Naive thymus-derived CD4-positive, alpha-beta T cell (primary cell): ENCODE measurements at regions not wholly inside any gene's neighbourhood (a gene's known extent, or its start where the extent isn't known, plus 50 kb on each side); places are given as distances from the start of the nearest gene placed in this dataset.
"Not testable (repeated sequence)": the region's sequence is repeated elsewhere in the genome, so short reads cannot be mapped to it uniquely, and the experiment has no call there.

Experiments
- ATAC-seq: fragments of 150-1000 bp; cut with Tn5 transposase; 2 replicates; pipeline ENCODE4 v1.10.0; 2021; ENCODE audit warnings: mild to moderate bottlenecking, moderate library complexity
- CTCF ChIA-PET: fragments of 350-600 bp; sonication (Branson Sonifier 250); formaldehyde crosslinking; loops from one replicate; lab custom pipeline; 2021; ENCODE audit warnings: antibody characterized with exemption; lab: Charles Lee
- POLR2A ChIA-PET: fragments of 350-600 bp; sonication (Branson Sonifier 250); formaldehyde crosslinking; loops from one replicate; lab custom pipeline; 2021; ENCODE audit warnings: antibody characterized with exemption, inconsistent platforms; lab: Charles Lee
- DNase-seq, 9 donors: peaks; one replicate each; pipeline versions ENCODE4 v3.0.0 to v3.0.0-alpha.2; 2020 to 2022; ENCODE audit warnings: mixed read lengths in 1 of 9
- H3K27ac ChIP-seq: one replicate; pipeline ENCODE4 v1.7.0; 2013; ENCODE audit warnings: mild to moderate bottlenecking, low read depth, low read length, moderate library complexity
- H3K27me3 ChIP-seq, 2 donors: one replicate each; pipeline ENCODE4 v1.7.0; 2013; ENCODE audit warnings: low read length in 2 of 2, mild to moderate bottlenecking in 2 of 2, moderate library complexity in 2 of 2; ENCODE audit not compliant: control insufficient read depth in 2 of 2, insufficient read depth in 2 of 2
- H3K36me3 ChIP-seq, 3 experiments: 1 replicate in 2 of 3; 2 replicates in 1 of 3; pipeline ENCODE4 v1.7.0; 2013; ENCODE audit warnings: low read length in 3 of 3, mild to moderate bottlenecking in 3 of 3, moderate library complexity in 1 of 3; ENCODE audit not compliant: insufficient read depth in 3 of 3, control insufficient read depth in 2 of 3
- H3K4me1 ChIP-seq, 2 donors: one replicate each; pipeline ENCODE4 v1.7.0; 2013; ENCODE audit warnings: low read length in 2 of 2, mild to moderate bottlenecking in 2 of 2, moderate library complexity in 1 of 2; ENCODE audit not compliant: control insufficient read depth in 2 of 2, insufficient read depth in 2 of 2
- H3K4me3 ChIP-seq: 2 replicates; pipeline ENCODE4 v1.7.0; 2013; ENCODE audit warnings: mild to moderate bottlenecking, low read length
- H3K9me3 ChIP-seq, 3 experiments: 1 replicate in 2 of 3; 2 replicates in 1 of 3; pipeline ENCODE4 v1.7.0; 2013; ENCODE audit warnings: low read length in 3 of 3; ENCODE audit not compliant: control insufficient read depth in 2 of 3
- H3K27ac Mint-ChIP-seq, 9 donors: one replicate each; pipeline ENCODE4 v1.8.0; 2020 to 2022; ENCODE audit warnings: mixed read lengths in 9 of 9, mild to moderate bottlenecking in 8 of 9, moderate library complexity in 5 of 9, inconsistent platforms in 2 of 9
- H3K27me3 Mint-ChIP-seq, 5 donors: one replicate each; pipeline ENCODE4 v1.8.0; 2021 to 2022; ENCODE audit warnings: mixed read lengths in 5 of 5, mild to moderate bottlenecking in 1 of 5
- H3K36me3 Mint-ChIP-seq, 5 donors: one replicate each; pipeline ENCODE4 v1.8.0; 2020 to 2022; ENCODE audit warnings: mixed read lengths in 5 of 5, mild to moderate bottlenecking in 3 of 5, inconsistent platforms in 1 of 5
- H3K4me1 Mint-ChIP-seq, 7 donors: one replicate each; pipeline ENCODE4 v1.8.0; 2020 to 2022; ENCODE audit warnings: mixed read lengths in 7 of 7, mild to moderate bottlenecking in 3 of 7, inconsistent platforms in 1 of 7
- H3K4me3 Mint-ChIP-seq, 10 donors: one replicate each; pipeline ENCODE4 v1.8.0; 2020 to 2022; ENCODE audit warnings: mild to moderate bottlenecking in 10 of 10, mixed read lengths in 10 of 10, moderate library complexity in 6 of 10, inconsistent platforms in 2 of 10
- H3K9me3 Mint-ChIP-seq, 11 donors: one replicate each; pipeline ENCODE4 v1.8.0; 2020 to 2022; ENCODE audit warnings: mixed read lengths in 11 of 11, mild to moderate bottlenecking in 4 of 11, inconsistent platforms in 1 of 11, moderate library complexity in 1 of 11
- intact Hi-C, 2 donors: fragments of 100-400 bp; cut with micrococcal nuclease; formaldehyde crosslinking; loops; one replicate each; pipeline ENCODE4 v1.15.1; 2023

DNA sequence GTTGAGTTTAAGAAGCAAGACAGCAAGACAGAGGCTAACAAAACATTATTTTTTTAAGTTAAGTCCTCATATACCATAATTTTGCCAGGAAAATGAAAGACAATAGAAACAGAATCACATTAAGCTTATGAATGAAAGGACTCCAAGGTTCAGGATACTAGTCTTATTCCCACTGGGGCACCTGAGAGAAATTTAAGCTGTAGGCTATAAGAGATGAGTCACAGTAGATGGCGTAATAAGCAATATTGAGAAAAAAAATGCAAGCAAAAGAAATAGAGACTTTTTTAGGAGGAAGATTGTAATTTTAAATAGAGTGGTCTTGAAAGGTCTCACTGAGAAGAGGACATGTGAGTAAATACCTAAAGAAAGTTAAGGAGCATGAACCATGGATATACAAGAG, 57.1 kb upstream of the KIF2B start:
- Histone ChIP-seq H3K9me3 (no peaks in the 10 kb centered on the region), H3K27me3 (no peaks in the 10 kb centered on the region), H3K36me3 (no peaks in the 10 kb centered on the region), H3K4me1 (no peaks in the 10 kb centered on the region), H3K4me3 (no peak overlapping the region), H3K27ac (no peak overlapping the region)
- H3K4me3 Mint-ChIP-seq, result no peak overlapping the region
- no peaks in the 10 kb centered on the region for H3K27me3 Mint-ChIP-seq
- ATAC-seq (no peak), DNase-seq (no peak)
- H3K27ac Mint-ChIP-seq, result no peak overlapping the region
- ChIA-PET CTCF (no interaction called here), POLR2A (no interaction called here)
- H3K9me3 Mint-ChIP-seq, result peaks cover 0 to 19% (median 7%) of the 10 kb centered on the region in 11 donors
- H3K4me1 Mint-ChIP-seq, result no peaks in the 10 kb centered on the region
- no peaks in the 10 kb centered on the region for H3K36me3 Mint-ChIP-seq
- intact Hi-C loops, result no loop called here

DNA sequence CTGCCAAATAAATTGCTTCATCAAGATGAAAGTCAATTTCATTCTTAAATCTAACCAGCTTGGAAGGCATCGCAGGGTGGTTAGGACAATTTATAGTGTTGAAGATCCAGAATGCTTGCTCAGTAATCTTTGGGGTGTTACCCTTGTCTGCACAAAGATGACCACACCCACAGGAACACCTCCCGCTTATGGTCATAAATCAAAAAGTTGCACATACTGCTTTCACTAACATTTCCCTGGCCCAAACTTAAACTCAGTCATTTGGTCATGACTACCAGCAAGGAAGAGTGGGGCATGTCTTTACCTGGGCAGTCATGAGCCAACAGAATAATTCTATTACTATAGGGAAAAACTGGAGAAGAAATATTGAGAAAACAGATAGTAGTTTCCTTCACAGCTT, 57.6 kb upstream of the KIF2B start:
- ATAC-seq, result no peak
- Histone ChIP-seq H3K36me3 (no peaks in the 10 kb centered on the region), H3K9me3 (no peaks in the 10 kb centered on the region), H3K4me3 (no peak overlapping the region), H3K27me3 (no peaks in the 10 kb centered on the region), H3K4me1 (no peaks in the 10 kb centered on the region), H3K27ac (no peak overlapping the region)
- POLR2A ChIA-PET, result no interaction called here
- intact Hi-C loops, result no loop called here
- Mint-ChIP-seq H3K27me3 (no peaks in the 10 kb centered on the region), H3K36me3 (no peaks in the 10 kb centered on the region), H3K9me3 (peaks cover 0 to 19% (median 7%) of the 10 kb centered on the region in 11 donors), H3K4me1 (no peaks in the 10 kb centered on the region), H3K4me3 (no peak overlapping the region), H3K27ac (no peak overlapping the region)
- CTCF ChIA-PET, result no interaction called here
- DNase-seq, result no peak

DNA sequence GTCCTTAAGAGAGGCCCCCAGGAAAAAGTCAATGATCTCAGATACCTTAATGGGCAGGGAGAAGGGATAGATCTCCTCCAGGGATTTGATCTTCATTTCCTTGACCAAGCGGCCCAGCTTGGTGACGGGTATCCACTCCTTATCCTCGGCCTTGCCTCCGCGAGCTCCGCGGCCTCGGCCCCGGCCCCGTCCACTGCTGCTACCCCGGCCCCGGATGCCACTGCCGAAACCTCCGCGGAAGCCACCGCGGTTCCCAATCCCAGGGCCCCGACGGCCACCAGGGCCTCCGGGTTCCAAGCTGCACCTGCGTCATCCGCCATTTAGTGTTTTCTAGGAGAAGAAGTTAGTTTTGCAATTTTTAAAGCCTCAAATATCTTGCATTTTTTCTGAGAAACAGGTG, 65.2 kb upstream of the KIF2B start:
- no peaks in the 10 kb centered on the region for H3K4me1 Mint-ChIP-seq

DNA sequence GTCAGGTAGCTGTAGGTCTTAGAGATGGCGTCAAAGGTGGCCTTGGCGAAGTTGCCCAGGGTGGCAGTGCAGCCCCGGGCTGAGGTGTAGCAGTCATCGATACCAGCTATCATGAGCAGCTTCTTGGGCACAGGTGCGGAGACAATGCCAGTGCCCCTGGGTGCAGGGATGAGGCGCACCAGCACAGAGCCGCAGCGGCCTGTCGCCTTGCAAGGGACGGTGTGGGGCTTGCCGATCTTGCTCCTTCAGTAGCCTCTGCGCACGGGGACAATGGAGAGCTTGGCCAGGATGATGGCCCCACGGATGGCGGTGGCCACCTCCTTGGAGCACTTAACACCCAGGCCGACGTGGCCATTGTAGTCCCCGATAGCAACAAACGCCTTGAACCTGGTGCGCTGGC, 65.6 kb upstream of the KIF2B start:
- H3K9me3 Mint-ChIP-seq, ATAC-seq, H3K36me3 Mint-ChIP-seq, DNase-seq, H3K4me1 ChIP-seq, H3K9me3 ChIP-seq, CTCF ChIA-PET, H3K27me3 ChIP-seq, H3K4me3 ChIP-seq, H3K4me3 Mint-ChIP-seq, POLR2A ChIA-PET, H3K27ac ChIP-seq, intact Hi-C loops, H3K27me3 Mint-ChIP-seq, H3K27ac Mint-ChIP-seq, H3K36me3 ChIP-seq, H3K4me1 Mint-ChIP-seq: not testable (repeated sequence)

More for the DNA sequence above, 65.2 kb upstream of the KIF2B start:
- ChIA-PET CTCF (no interaction called here), POLR2A (no interaction called here)
- no peaks in the 10 kb centered on the region for H3K27me3 Mint-ChIP-seq
- H3K36me3 Mint-ChIP-seq, result no peaks in the 10 kb centered on the region
- ATAC-seq (no peak), DNase-seq (no peak)
- Histone ChIP-seq H3K36me3 (no peaks in the 10 kb centered on the region), H3K27me3 (no peaks in the 10 kb centered on the region), H3K9me3 (no peaks in the 10 kb centered on the region), H3K4me1 (no peaks in the 10 kb centered on the region), H3K4me3 (no peak overlapping the region), H3K27ac (no peak overlapping the region)
- H3K27ac Mint-ChIP-seq, result no peak overlapping the region
- H3K4me3 Mint-ChIP-seq, result no peak overlapping the region
- H3K9me3 Mint-ChIP-seq, result peaks cover 0 to 8% (median 2%) of the 10 kb centered on the region in 11 donors
- intact Hi-C loops, result no loop called here

DNA sequence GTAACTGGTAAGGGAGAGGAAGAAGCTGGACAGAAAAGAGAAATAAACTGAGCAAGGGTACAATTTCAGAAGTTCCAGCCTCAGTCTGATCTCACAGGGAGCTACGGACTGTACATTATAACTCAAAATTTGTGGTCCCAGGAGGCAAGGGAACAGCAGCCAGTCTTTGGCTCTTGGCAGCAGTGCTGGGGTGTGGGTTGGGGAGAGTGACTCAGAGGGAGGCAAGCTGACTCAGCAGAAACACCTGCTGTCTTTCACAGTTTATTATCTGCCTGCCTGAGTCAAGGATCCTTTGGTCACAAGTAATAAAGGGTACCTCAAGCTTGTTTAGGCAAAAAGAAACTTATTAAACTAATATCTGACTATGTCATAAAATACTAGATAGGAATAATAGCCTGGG, 73.5 kb upstream of the KIF2B start:
- no peak overlapping the region for H3K27ac Mint-ChIP-seq

DNA sequence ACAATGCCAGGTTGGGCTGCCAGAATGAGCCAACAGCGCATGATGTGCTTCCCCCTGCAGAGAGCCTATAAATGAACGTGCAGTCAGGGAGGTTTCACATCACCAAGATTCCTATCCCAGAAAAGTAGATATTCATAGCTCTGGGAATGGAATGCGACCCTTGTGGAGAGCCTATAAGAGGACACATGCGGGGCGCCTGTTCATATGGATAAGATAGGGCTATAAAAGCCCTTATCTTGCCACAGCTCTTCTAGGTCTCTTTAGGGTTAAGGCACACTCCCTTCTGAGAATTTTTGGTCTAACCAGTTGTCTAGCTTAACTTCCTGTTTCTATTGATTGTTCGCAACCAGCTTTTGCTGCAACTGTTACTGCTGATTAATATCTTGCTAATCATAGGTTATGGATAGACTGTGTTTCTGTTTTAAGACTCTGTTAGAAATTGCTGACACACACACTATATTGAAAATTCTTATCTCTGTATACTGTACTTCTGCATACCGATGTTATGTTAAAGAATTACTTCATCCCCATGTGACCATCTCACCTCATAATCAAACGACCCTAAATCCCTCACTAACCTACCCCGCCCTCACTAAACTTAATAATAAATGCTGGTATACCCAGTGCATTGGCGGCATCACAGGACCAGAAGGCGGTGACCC, 74.4 kb upstream of the KIF2B start:
- H3K9me3 ChIP-seq, H3K27ac Mint-ChIP-seq, H3K27ac ChIP-seq, POLR2A ChIA-PET, H3K4me3 ChIP-seq, H3K4me3 Mint-ChIP-seq, H3K36me3 Mint-ChIP-seq, H3K4me1 ChIP-seq, intact Hi-C loops, H3K36me3 ChIP-seq, ATAC-seq, H3K27me3 Mint-ChIP-seq, CTCF ChIA-PET, DNase-seq, H3K27me3 ChIP-seq, H3K4me1 Mint-ChIP-seq: not testable (repeated sequence)
- peaks cover 0 to 13% (median 5%) of the 10 kb centered on the region in 11 donors for H3K9me3 Mint-ChIP-seq

More for the DNA sequence above, 73.5 kb upstream of the KIF2B start:
- Histone ChIP-seq H3K27ac (no peak overlapping the region), H3K9me3 (no peaks in the 10 kb centered on the region), H3K4me1 (no peaks in the 10 kb centered on the region), H3K4me3 (no peak overlapping the region), H3K27me3 (no peaks in the 10 kb centered on the region), H3K36me3 (no peaks in the 10 kb centered on the region)
- no peak overlapping the region for H3K4me3 Mint-ChIP-seq
- ChIA-PET CTCF (no interaction called here), POLR2A (no interaction called here)
- no peaks in the 10 kb centered on the region for H3K36me3 Mint-ChIP-seq
- DNase-seq, result no peak
- intact Hi-C loops, result no loop called here
- peaks cover 0 to 13% (median 4%) of the 10 kb centered on the region in 11 donors for H3K9me3 Mint-ChIP-seq
- H3K27me3 Mint-ChIP-seq, result no peaks in the 10 kb centered on the region
- ATAC-seq, result no peak
- no peaks in the 10 kb centered on the region for H3K4me1 Mint-ChIP-seq

DNA sequence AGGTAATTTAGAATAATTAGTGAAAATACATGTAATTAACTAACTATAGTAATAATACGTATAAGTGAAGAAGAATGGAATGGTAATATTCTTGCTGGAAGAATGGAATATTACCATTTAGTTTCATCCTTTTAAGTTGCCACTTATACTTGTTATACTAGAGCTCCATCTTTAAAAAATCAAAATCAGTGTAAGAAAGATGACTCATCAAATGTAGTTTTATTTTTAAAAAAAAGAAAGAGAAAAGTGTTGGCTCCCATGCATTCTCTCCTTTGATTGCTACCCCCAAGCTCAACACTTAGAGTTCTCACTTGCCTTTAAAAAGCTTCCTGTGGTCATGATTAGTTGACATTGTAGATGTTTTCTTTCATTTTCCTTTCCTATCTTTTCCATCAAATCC, 82.4 kb upstream of the KIF2B start:
- Mint-ChIP-seq H3K27me3 (no peaks in the 10 kb centered on the region), H3K4me1 (no peaks in the 10 kb centered on the region), H3K4me3 (no peak overlapping the region), H3K27ac (no peak overlapping the region), H3K36me3 (no peaks in the 10 kb centered on the region), H3K9me3 (peaks cover 0 to 16% (median 5%) of the 10 kb centered on the region in 11 donors)
- Histone ChIP-seq H3K27me3 (no peaks in the 10 kb centered on the region), H3K36me3 (no peaks in the 10 kb centered on the region), H3K27ac (no peak overlapping the region), H3K4me1 (no peaks in the 10 kb centered on the region), H3K9me3 (no peaks in the 10 kb centered on the region), H3K4me3 (no peak overlapping the region)
- POLR2A ChIA-PET, result no interaction called here
- intact Hi-C loops, result no loop called here
- ATAC-seq (no peak), DNase-seq (no peak)
- CTCF ChIA-PET, result no interaction called here
